Left ventricle myocardium superior (tissue), 1 donor: ENCODE measurements at regions not wholly inside any gene's neighbourhood (a gene's known extent, or its start where the extent isn't known, plus 50 kb on each side); places are given as distances from the start of the nearest gene placed in this dataset.
"Not testable (repeated sequence)": the region's sequence is repeated elsewhere in the genome, so short reads cannot be mapped to it uniquely, and the experiment has no call there.

Experiments
- ATAC-seq: fragments of 200-7000 bp; cut with Tn5 transposase; one replicate; pipeline ENCODE4 v1.9.1; 2020; ENCODE audit warnings: mild to moderate bottlenecking, moderate library complexity
- DNase-seq: peaks from one replicate; pipeline ENCODE4 v3.0.0-alpha.2; 2020
- intact Hi-C: fragments of 100-400 bp; cut with micrococcal nuclease; formaldehyde crosslinking; loops from one replicate; pipeline ENCODE4 v1.11.0; 2022
- donor health status: DM: no; HTN: yes; CAD: no; lungs with severe emphysema.

GRCh38 chr3:88742106-88742505, 365.3 kb upstream of the EPHA3 start:
- ATAC-seq, result no peak
- no peak for DNase-seq

GRCh38 chr3:88742674-88743507, 364.5 kb upstream of the EPHA3 start:
- DNase-seq (no peak), ATAC-seq (no peak)
- intact Hi-C loops, result no loop called here

More at GRCh38 chr3:88742106-88742505, 365.3 kb upstream of the EPHA3 start:
- intact Hi-C loops, result no loop called here

- intact Hi-C loops, result no loop called here
- DNase-seq (no peak), ATAC-seq (no peak)
Measured at GRCh38 chr3:88744896-88745295, 362.5 kb upstream of the EPHA3 start.

GRCh38 chr3:88747145-88747544, 360.3 kb upstream of the EPHA3 start:
- ATAC-seq, intact Hi-C loops, DNase-seq: not testable (repeated sequence)

GRCh38 chr3:88758676-88759075, 348.7 kb upstream of the EPHA3 start:
- DNase-seq, result no peak
- ATAC-seq, result no peak
- intact Hi-C loops, result no loop called here

GRCh38 chr3:88767746-88768145, 339.7 kb upstream of the EPHA3 start:
- DNase-seq (no peak), ATAC-seq (no peak)
- intact Hi-C loops, result no loop called here

GRCh38 chr3:88773766-88774165, 333.7 kb upstream of the EPHA3 start:
- DNase-seq, result no peak
- no peak for ATAC-seq
- intact Hi-C loops, result no loop called here

- intact Hi-C loops, result no loop called here
- no peak for ATAC-seq
- DNase-seq, result no peak
Measured at GRCh38 chr3:88775026-88775690, 332.3 kb upstream of the EPHA3 start.

GRCh38 chr3:88779482-88779881, 327.9 kb upstream of the EPHA3 start:
- ATAC-seq, result no peak
- intact Hi-C loops, result no loop called here

GRCh38 chr3:88784925-88785324, 322.5 kb upstream of the EPHA3 start:
- DNase-seq, result no peak
- no peak for ATAC-seq
- intact Hi-C loops, result no loop called here

More at GRCh38 chr3:88779482-88779881, 327.9 kb upstream of the EPHA3 start:
- no peak for DNase-seq

GRCh38 chr3:88785841-88786240, 321.6 kb upstream of the EPHA3 start:
- no peak for ATAC-seq
- no peak for DNase-seq
- intact Hi-C loops, result no loop called here

GRCh38 chr3:88795503-88795902, 311.9 kb upstream of the EPHA3 start:
- ATAC-seq (no peak), DNase-seq (no peak)
- intact Hi-C loops, result no loop called here

GRCh38 chr3:88807491-88808105, 299.8 kb upstream of the EPHA3 start:
- intact Hi-C loops, result no loop called here
- DNase-seq, result no peak
- ATAC-seq, result no peak

GRCh38 chr3:88809993-88810392, 297.4 kb upstream of the EPHA3 start:
- no peak for DNase-seq
- intact Hi-C loops, result no loop called here
- ATAC-seq, result no peak

- peak; percentile 91 for ATAC-seq
- DNase-seq, result no peak
- intact Hi-C loops, result no loop called here
Measured at GRCh38 chr3:88810455-88810854, 297.0 kb upstream of the EPHA3 start.

- intact Hi-C loops, result no loop called here
- ATAC-seq (peak; percentile 27), DNase-seq (no peak)
Measured at GRCh38 chr3:88811096-88811495, 296.3 kb upstream of the EPHA3 start.

- intact Hi-C loops, result no loop called here
- DNase-seq, result no peak
- no peak for ATAC-seq
Measured at GRCh38 chr3:88812576-88812975, 294.8 kb upstream of the EPHA3 start.

- intact Hi-C loops, result no loop called here
- no peak for ATAC-seq
Measured at GRCh38 chr3:88816445-88816844, 291.0 kb upstream of the EPHA3 start.

GRCh38 chr3:88824666-88825564, 282.5 kb upstream of the EPHA3 start:
- ATAC-seq (no peak), DNase-seq (no peak)
- intact Hi-C loops, result no loop called here

More at GRCh38 chr3:88816445-88816844, 291.0 kb upstream of the EPHA3 start:
- no peak for DNase-seq
